HEK293 (cell line): ENCODE measurements at regions not wholly inside any gene's neighbourhood (a gene's known extent, or its start where the extent isn't known, plus 50 kb on each side); places are given as distances from the start of the nearest gene placed in this dataset.

Experiments used
- KLF1 ChIP-seq: fragments of 450-650 bp; formaldehyde crosslinking; IDR thresholded peaks from 2 replicates; pipeline ENCODE4 v1.5.1; 2016; ENCODE audit warnings: missing biosample characterization, missing genetic modification characterization
- MEIS1 ChIP-seq: sonication (generic); formaldehyde crosslinking; IDR thresholded peaks from 2 replicates; pipeline ENCODE4 v1.8.1; 2022; ENCODE audit warnings: missing genetic modification reagents, mild to moderate bottlenecking, borderline replicate concordance
- RBAK ChIP-seq: fragments of 450-650 bp; formaldehyde crosslinking; IDR thresholded peaks from 2 replicates; pipeline ENCODE4 v1.5.1; 2016; ENCODE audit warnings: missing biosample characterization, missing genetic modification characterization
- TCF7L2 ChIP-seq: IDR thresholded peaks from 2 replicates; pipeline ENCODE4 v1.6.1; 2011; ENCODE audit warnings: low read depth, mild to moderate bottlenecking, inconsistent platforms, low read length, moderate library complexity, borderline replicate concordance
- ZNF138 ChIP-seq: fragments of 450-650 bp; formaldehyde crosslinking; IDR thresholded peaks from 2 replicates; pipeline ENCODE4 v1.5.1; 2016; ENCODE audit warnings: missing biosample characterization, missing genetic modification characterization, borderline replicate concordance
- ZNF266 ChIP-seq: fragments of 450-650 bp; formaldehyde crosslinking; IDR thresholded peaks from 2 replicates; pipeline ENCODE4 v1.5.1; 2016; ENCODE audit warnings: missing biosample characterization, missing genetic modification characterization, low read depth
- ZNF274 ChIP-seq, 2 experiments: fragments of 200-500 bp in 1 of 2; fragments of 450-650 bp in 1 of 2; sonication (Bioruptor generic) in 1 of 2; formaldehyde crosslinking in 1 of 2; IDR thresholded peaks; 2 replicates each; pipeline versions ENCODE4 v1.5.1 to v1.6.1; 2014 to 2016; ENCODE audit warnings: borderline replicate concordance in 1 of 2, inconsistent platforms in 1 of 2, low read length in 1 of 2, missing biosample characterization in 1 of 2, missing genetic modification characterization in 1 of 2
- ZNF311 ChIP-seq: fragments of 450-650 bp; formaldehyde crosslinking; IDR thresholded peaks from 2 replicates; pipeline ENCODE4 v1.5.1; 2017; ENCODE audit warnings: missing biosample characterization, missing genetic modification characterization, borderline replicate concordance
- TF ChIP-seq, protein P1 (sequence below): fragments of 450-650 bp; formaldehyde crosslinking; IDR thresholded peaks from 2 replicates; pipeline ENCODE4 v1.5.1; 2016; ENCODE audit warnings: missing biosample characterization, missing genetic modification characterization

- TF ChIP-seq ZNF311 (tag by site-specific recombination): no peak
- no peak for TF ChIP-seq RBAK
- no peak for TF ChIP-seq ZNF266 (tag by site-specific recombination)
- TF ChIP-seq KLF1: no peak
- TF ChIP-seq MEIS1 (CRISPR knock-in tag): no peak
- TF ChIP-seq, protein P1, sequence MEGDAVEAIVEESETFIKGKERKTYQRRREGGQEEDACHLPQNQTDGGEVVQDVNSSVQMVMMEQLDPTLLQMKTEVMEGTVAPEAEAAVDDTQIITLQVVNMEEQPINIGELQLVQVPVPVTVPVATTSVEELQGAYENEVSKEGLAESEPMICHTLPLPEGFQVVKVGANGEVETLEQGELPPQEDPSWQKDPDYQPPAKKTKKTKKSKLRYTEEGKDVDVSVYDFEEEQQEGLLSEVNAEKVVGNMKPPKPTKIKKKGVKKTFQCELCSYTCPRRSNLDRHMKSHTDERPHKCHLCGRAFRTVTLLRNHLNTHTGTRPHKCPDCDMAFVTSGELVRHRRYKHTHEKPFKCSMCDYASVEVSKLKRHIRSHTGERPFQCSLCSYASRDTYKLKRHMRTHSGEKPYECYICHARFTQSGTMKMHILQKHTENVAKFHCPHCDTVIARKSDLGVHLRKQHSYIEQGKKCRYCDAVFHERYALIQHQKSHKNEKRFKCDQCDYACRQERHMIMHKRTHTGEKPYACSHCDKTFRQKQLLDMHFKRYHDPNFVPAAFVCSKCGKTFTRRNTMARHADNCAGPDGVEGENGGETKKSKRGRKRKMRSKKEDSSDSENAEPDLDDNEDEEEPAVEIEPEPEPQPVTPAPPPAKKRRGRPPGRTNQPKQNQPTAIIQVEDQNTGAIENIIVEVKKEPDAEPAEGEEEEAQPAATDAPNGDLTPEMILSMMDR (tag by site-specific recombination): no peak
- TF ChIP-seq ZNF138: no peak
- TF ChIP-seq ZNF274 (IDR thresholded peaks at IDR 0.05; ENCODE audit: low read length): no peak
- no peak for TF ChIP-seq ZNF274 (tag by site-specific recombination; IDR thresholded peaks at IDR 0.05; ENCODE audit: borderline replicate concordance)
- no peak for TF ChIP-seq TCF7L2
Observed at GRCh38 chr2:121033461-121033996, 251.5 kb downstream of the TFCP2L1 start.
